GM12873 (cell line): ENCODE measurements at regions not wholly inside any gene's neighbourhood (a gene's known extent, or its start where the extent isn't known, plus 50 kb on each side); places are given as distances from the start of the nearest gene placed in this dataset.

Experiments used
- CTCF ChIP-seq: IDR thresholded peaks from 2 replicates; pipeline ENCODE4 v1.5.1; 2012; ENCODE audit warnings: low read depth, mild to moderate bottlenecking, moderate library complexity, low read length, control low read depth; ENCODE audit not compliant: insufficient read depth; ENCODE audit errors: missing control alignments

GRCh38 chr5:142395334-142395733 is 70.5 kb upstream of the SPRY4 start:
- no peak for TF ChIP-seq CTCF

GRCh38 chr5:142391058-142391845 is 66.4 kb upstream of the SPRY4 start:
- TF ChIP-seq CTCF = no peak

GRCh38 chr5:142390334-142390733 is 65.5 kb upstream of the SPRY4 start:
- no peak for TF ChIP-seq CTCF

GRCh38 chr5:142388696-142389095 is 63.9 kb upstream of the SPRY4 start:
- no peak for TF ChIP-seq CTCF

GRCh38 chr5:142387024-142387682 is 62.3 kb upstream of the SPRY4 start:
- no peak for TF ChIP-seq CTCF

GRCh38 chr5:142386137-142387023 is 61.6 kb upstream of the SPRY4 start:
- no peak for TF ChIP-seq CTCF

GRCh38 chr5:142385194-142385593 is 60.4 kb upstream of the SPRY4 start:
- TF ChIP-seq CTCF = no peak
